GM12878 (cell line): ENCODE measurements at regions not wholly inside any gene's neighbourhood (a gene's known extent, or its start where the extent isn't known, plus 50 kb on each side); places are given as distances from the start of the nearest gene placed in this dataset.

Experiments
- MYC ChIP-seq: IDR thresholded peaks from 2 replicates; pipeline ENCODE4 v1.6.1; 2011; ENCODE audit warnings: mild to moderate bottlenecking, low read length, moderate library complexity, inconsistent platforms; ENCODE audit not compliant: insufficient read depth, insufficient replicate concordance, insufficient read length, severe bottlenecking
- POLR2A ChIP-seq: IDR thresholded peaks from 2 replicates; pipeline ENCODE4 v1.6.1; 2011; ENCODE audit warnings: low read depth, mild to moderate bottlenecking, low read length
- RAD21 ChIP-seq: IDR thresholded peaks from 2 replicates; pipeline ENCODE4 v1.6.1; 2011; ENCODE audit warnings: mild to moderate bottlenecking, low read depth, low read length, moderate library complexity; ENCODE audit not compliant: insufficient read depth
- RBBP5 ChIP-seq: fragments of 200-600 bp; sonication (generic); conservative IDR thresholded peaks from 2 replicates; pipeline ENCODE4 v1.6.1; 2016
- SMC3 ChIP-seq: IDR thresholded peaks from 2 replicates; pipeline ENCODE4 v1.6.1; 2011; ENCODE audit warnings: low read length, improper control_type of control experiment, borderline replicate concordance
- SPI1 ChIP-seq: IDR thresholded peaks from 2 replicates; pipeline ENCODE4 v1.6.1; 2011; ENCODE audit warnings: low read depth, mild to moderate bottlenecking, low read length, moderate library complexity, borderline replicate concordance; ENCODE audit not compliant: insufficient read depth
- TAF1 ChIP-seq: IDR thresholded peaks from 2 replicates; pipeline ENCODE4 v1.6.1; 2011; ENCODE audit warnings: mild to moderate bottlenecking, low read depth, low read length, borderline replicate concordance
- WRNIP1 ChIP-seq: IDR thresholded peaks from 2 replicates; pipeline ENCODE4 v1.6.1; 2011; ENCODE audit warnings: low read depth, low read length, improper control_type of control experiment, borderline replicate concordance
- TF ChIP-seq, protein P1 (sequence below): fragments of 450-650 bp; IDR thresholded peaks from 2 replicates; pipeline ENCODE4 v1.6.1; 2017; ENCODE audit warnings: mild to moderate bottlenecking, moderate library complexity
- TF ChIP-seq, protein P2 (sequence below), 3 experiments: IDR thresholded peaks in 2 of 3; conservative IDR thresholded peaks in 1 of 3; 2 replicates each; pipeline ENCODE4 v1.5.1; 2011; ENCODE audit warnings: low read depth in 3 of 3, low read length in 3 of 3, mild to moderate bottlenecking in 3 of 3, control low read depth in 2 of 3, moderate library complexity in 2 of 3, inconsistent platforms in 1 of 3, mixed read lengths in 1 of 3; ENCODE audit not compliant: control insufficient read depth in 2 of 3, insufficient read depth in 1 of 3; ENCODE audit errors: extremely low read depth in 1 of 3
- TF ChIP-seq, protein P3 (sequence below): IDR thresholded peaks from 2 replicates; pipeline ENCODE4 v1.6.1; 2012; ENCODE audit warnings: low read depth, low read length, improper control_type of control experiment
- TF ChIP-seq, protein P4 (sequence below): IDR thresholded peaks from 2 replicates; pipeline ENCODE4 v1.6.1; 2012; ENCODE audit warnings: low read depth, low read length, improper control_type of control experiment

DNA sequence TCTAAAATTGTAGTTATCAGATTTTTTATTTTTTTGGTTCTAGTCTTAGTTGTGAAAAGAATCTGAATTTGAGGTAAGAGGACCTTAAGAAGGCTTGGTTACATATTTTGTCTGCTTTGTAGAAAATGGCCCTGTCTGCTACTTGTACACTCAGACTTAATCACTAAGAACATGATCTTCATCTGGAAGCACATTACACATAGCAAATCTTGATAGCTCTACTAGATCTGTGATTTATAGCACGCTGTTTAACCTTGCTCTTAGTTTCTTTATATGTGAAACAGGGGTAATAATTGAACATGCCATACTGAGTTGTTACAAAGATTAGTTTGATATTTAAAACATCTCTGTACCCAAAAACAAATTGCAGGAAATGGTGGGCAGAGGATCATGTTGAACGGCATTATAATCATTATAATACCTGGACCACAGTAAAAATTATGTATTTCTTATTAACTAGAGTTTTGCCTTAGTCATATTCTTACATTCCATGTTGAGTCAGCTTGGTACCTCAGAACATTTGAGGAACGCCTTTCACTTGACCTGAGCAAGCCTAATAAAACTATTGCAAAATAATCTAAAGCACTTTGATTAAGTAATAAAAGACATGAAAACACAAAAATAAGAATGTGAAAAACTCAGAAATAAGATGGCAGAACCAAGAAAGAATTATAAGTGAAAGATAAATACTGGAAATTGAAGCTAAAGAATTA lies 738.0 kb upstream of the AADAT start:
- no peak for TF ChIP-seq SMC3
- TF ChIP-seq, protein P1, sequence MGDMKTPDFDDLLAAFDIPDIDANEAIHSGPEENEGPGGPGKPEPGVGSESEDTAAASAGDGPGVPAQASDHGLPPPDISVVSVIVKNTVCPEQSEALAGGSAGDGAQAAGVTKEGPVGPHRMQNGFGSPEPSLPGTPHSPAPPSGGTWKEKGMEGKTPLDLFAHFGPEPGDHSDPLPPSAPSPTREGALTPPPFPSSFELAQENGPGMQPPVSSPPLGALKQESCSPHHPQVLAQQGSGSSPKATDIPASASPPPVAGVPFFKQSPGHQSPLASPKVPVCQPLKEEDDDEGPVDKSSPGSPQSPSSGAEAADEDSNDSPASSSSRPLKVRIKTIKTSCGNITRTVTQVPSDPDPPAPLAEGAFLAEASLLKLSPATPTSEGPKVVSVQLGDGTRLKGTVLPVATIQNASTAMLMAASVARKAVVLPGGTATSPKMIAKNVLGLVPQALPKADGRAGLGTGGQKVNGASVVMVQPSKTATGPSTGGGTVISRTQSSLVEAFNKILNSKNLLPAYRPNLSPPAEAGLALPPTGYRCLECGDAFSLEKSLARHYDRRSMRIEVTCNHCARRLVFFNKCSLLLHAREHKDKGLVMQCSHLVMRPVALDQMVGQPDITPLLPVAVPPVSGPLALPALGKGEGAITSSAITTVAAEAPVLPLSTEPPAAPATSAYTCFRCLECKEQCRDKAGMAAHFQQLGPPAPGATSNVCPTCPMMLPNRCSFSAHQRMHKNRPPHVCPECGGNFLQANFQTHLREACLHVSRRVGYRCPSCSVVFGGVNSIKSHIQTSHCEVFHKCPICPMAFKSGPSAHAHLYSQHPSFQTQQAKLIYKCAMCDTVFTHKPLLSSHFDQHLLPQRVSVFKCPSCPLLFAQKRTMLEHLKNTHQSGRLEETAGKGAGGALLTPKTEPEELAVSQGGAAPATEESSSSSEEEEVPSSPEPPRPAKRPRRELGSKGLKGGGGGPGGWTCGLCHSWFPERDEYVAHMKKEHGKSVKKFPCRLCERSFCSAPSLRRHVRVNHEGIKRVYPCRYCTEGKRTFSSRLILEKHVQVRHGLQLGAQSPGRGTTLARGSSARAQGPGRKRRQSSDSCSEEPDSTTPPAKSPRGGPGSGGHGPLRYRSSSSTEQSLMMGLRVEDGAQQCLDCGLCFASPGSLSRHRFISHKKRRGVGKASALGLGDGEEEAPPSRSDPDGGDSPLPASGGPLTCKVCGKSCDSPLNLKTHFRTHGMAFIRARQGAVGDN, result no peak
- TF ChIP-seq MYC, result no peak
- TF ChIP-seq RAD21, result no peak
- TF ChIP-seq, protein P2, sequence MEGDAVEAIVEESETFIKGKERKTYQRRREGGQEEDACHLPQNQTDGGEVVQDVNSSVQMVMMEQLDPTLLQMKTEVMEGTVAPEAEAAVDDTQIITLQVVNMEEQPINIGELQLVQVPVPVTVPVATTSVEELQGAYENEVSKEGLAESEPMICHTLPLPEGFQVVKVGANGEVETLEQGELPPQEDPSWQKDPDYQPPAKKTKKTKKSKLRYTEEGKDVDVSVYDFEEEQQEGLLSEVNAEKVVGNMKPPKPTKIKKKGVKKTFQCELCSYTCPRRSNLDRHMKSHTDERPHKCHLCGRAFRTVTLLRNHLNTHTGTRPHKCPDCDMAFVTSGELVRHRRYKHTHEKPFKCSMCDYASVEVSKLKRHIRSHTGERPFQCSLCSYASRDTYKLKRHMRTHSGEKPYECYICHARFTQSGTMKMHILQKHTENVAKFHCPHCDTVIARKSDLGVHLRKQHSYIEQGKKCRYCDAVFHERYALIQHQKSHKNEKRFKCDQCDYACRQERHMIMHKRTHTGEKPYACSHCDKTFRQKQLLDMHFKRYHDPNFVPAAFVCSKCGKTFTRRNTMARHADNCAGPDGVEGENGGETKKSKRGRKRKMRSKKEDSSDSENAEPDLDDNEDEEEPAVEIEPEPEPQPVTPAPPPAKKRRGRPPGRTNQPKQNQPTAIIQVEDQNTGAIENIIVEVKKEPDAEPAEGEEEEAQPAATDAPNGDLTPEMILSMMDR (IDR thresholded peaks at IDR 0.05 in 2 of 3, conservative IDR thresholded peaks at IDR 0.05 in 1 of 3; ENCODE audit: control insufficient read depth in 2 of 3, extremely low read depth in 1 of 3, insufficient read depth in 1 of 3, low read depth in 3 of 3, low read length in 3 of 3), result no peak
- TF ChIP-seq WRNIP1, result no peak
- TF ChIP-seq, protein P3, sequence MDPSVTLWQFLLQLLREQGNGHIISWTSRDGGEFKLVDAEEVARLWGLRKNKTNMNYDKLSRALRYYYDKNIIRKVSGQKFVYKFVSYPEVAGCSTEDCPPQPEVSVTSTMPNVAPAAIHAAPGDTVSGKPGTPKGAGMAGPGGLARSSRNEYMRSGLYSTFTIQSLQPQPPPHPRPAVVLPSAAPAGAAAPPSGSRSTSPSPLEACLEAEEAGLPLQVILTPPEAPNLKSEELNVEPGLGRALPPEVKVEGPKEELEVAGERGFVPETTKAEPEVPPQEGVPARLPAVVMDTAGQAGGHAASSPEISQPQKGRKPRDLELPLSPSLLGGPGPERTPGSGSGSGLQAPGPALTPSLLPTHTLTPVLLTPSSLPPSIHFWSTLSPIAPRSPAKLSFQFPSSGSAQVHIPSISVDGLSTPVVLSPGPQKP, result no peak
- no peak for TF ChIP-seq TAF1
- no peak for TF ChIP-seq POLR2A
- TF ChIP-seq SPI1, result no peak
- no peak for TF ChIP-seq RBBP5
- TF ChIP-seq, protein P4, sequence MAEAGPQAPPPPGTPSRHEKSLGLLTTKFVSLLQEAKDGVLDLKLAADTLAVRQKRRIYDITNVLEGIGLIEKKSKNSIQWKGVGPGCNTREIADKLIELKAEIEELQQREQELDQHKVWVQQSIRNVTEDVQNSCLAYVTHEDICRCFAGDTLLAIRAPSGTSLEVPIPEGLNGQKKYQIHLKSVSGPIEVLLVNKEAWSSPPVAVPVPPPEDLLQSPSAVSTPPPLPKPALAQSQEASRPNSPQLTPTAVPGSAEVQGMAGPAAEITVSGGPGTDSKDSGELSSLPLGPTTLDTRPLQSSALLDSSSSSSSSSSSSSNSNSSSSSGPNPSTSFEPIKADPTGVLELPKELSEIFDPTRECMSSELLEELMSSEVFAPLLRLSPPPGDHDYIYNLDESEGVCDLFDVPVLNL, result no peak
